HG03575 (cell line): ENCODE measurements at regions not wholly inside any gene's neighbourhood (a gene's known extent, or its start where the extent isn't known, plus 50 kb on each side); places are given as distances from the start of the nearest gene placed in this dataset.

Experiments
- ATAC-seq: cut with Tn5 transposase; IDR thresholded peaks from one replicate; pipeline ENCODE4 v1.9.1; 2021; ENCODE audit not compliant: unreplicated experiment, insufficient number of reproducible peaks, low FRiP score; ENCODE audit errors: extremely low read depth

DNA sequence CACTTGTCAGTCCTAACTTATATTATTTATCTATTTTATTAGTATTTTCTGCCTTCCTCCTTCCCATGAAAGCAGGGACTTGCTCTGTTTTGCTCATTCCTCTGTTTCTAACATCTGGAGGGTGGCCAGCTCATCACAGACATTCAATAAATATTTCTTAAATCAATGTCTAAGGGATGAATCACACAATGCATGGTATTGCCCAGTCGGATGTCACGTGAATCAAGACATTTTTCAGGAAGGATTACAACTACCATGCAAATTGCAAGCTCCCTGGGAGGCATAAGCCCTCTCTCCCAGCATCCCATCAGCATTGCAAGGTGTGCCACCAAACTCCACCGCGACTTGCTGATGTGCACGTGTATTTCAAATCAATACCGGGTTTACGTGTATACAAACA lies 146.6 kb upstream of the RNF32 start:
- no peak for ATAC-seq

DNA sequence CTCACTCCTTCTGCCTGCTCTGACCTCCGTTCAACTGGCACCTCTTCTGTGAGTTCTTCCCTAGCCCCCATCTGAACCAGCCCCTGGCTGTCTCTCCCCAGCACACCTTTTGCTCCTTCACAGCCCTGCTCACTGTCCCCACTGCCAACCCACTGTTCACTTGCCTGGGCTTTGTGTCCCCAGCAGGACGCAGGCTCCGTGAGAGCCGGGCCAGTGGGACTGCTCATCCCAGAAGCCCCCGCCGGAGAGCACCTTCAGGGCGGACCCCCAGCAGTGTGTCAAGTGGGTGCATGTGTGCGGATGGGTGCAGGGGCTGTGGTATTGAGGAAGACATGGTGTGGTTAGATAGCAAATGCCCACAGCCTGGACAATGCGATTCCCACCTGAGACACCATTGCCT lies 148.4 kb upstream of the RNF32 start:
- no peak for ATAC-seq

DNA sequence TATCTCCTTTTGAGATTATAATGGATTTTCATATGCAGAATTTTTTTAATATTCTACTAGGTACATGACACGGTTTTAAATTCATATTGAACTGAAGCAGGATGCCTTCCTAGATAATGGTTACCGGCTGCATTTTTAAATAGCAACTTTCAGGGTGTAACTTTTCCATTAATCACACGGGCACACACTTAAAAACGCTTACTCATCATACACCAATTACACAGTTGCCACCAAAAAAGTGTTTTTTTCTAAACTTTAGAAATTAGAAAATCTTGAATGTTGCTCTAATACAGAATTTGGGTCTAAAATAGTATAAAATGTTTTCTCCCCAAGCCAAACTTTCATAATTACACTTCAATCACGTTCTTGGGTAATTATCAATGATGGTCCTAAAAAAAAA lies 149.1 kb upstream of the RNF32 start:
- ATAC-seq = no peak

DNA sequence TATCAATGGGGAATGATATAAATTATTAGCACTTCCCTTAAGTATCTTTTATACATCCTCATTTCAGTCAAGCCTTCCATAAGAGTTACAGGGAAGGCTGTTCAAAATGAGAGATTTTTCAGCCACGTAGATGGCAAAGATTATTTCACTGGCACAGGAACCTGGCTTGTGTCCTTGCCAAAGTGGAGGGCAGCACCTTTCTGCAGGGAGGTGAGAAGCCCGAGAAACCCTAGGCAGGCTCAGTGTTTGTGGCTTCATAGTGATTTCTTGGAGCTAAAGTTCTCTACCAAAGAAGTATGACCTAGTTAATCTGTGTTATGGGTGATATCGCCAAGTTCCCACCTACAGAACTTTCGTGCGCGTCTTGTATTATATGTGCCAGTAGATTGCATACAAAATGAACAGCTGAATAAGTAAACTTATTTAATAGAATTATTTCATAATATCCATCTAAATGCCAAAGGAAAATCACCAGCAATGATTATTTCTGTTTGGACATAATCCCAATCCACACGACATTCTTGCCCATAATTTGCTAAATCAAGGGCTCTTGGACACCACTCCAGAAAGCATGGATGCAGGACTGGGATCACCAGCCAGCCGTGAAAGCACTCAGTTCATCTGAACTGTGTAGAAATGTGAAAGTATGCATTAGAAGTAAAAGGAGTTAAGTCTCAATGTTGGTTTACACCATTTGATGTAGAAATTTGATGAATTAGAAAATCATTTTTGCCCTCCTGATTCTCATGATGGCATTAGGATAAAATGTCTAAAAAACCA lies 150.4 kb upstream of the RNF32 start:
- no peak for ATAC-seq

DNA sequence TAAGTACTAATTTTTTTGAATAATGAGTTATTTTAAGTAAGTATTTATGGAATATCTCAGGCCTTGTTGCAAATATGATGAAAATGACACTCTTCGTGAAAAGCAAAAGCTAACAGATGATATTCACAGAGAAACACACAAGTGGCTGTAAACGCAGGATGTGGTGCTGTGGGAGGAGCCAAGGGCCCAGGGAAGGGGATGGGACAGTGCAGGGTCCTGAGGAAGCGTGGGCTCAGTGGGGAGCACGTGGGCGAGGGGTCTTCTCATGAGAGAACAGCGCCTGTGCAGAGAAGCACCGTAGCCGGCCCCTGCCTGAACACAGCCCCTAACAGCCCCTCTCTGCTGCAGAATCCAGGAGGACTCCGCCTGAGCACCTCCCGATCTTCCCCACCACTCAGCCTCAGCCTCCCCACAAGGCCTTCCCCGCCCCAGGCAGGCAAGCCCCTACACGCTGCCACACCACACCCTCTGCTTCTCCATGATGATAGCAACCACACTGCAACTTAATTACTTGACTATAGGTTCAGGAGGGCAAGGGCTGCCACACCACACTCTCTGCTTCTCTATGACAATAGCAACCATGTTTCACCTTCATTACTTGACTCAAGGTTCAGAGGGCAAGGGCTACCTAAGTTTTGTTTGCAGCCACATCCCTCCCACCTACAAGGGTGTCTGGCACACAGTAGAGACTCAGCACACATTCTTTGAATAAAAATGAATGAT lies 152.6 kb upstream of the RNF32 start:
- no peak for ATAC-seq

DNA sequence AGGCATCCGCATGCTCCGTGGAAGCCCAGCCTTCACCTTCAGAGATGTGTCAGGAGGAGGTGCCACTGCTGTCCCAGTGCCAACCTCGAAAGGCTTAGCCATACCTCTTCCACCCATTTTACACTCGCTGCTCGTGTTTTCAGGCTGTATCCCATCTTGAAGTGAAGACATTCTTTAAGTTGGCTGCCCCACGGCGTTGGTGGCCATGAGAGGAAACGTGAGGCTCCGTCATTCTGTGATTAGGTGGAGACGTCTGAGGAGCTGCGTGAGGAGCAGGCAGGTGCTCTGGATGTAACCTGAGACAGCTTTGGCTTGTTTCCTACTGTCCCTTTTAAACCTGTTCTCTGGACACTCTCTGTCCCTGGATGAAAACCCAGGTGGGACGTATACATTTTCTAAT lies 159.9 kb upstream of the RNF32 start:
- no peak for ATAC-seq

DNA sequence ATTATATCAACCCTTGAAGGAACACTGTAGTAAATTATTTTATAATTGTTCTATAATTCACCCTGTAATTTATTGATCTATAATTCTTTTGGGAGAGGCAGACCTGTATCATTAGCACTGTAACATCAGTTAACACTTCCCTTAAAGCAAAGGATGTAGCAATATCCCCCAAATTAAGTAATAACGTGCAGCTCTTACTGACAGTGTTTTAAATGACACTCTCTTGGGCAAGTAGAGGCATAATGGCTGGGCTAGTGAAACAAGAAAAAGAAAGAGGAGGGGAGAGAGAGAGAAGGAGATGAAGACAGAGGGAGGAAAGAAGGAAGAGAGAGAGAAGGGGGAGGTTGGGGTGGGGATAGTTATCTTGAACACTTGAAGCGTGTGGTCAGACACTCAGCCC lies 161.0 kb upstream of the RNF32 start:
- ATAC-seq = no peak

DNA sequence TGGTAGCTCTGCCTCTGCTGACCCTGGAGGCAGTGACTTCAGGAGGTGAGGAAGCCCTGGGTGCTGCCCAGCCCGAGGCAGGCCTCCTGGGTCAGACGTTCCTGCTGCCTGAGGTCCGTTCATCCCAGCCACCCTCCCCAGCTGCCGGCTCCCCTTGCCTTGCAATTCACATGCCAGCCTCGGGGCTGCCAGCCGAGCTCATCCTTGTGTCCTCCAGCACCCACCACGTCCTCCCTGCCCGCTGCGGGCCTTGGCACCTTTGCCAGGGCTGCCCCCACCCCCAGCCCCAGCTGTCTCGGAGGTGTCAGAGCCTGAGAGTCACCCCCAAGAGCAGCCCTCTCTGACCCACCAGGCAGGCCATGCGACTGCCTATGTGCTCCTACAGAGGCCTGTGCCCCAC lies 162.1 kb upstream of the RNF32 start:
- ATAC-seq = no peak

DNA sequence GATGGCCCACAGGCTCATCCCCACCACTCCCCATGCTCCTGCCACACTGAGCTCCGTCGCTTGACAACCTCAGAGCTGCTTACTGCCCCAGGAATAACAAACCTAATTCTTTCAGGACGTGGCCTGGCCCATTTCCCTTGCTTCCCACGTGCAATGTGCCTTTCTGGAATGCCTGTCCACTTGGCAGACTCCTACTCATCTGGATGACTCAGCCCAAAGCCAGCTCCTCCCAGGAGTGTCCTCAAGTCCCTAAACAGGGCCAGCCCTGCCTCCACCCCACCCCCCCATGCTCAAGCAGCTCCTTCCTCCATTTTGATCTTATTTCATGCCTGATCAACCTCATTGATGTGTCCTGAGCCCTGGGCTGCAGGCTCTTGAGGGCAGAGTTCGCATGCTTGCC lies 164.9 kb upstream of the RNF32 start:
- no peak for ATAC-seq

DNA sequence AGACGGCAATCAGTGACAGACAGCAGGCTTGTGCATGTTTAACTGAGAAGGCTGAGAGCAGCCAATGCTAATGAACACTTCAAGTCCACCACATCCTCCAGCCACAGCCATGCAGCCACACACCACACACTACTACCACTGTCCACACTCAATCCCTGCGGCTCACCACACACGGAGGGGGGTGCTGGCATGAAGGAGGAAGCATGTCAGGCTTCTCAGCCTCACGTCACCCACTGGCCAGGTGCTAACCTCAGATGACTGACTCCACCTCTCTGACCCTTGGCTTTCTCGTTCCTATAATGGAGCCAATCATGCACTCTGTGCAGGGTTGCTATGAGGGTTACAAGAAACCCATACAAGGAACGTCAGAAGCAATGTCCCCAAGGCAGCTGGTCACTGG lies 165.4 kb upstream of the RNF32 start:
- no peak for ATAC-seq

DNA sequence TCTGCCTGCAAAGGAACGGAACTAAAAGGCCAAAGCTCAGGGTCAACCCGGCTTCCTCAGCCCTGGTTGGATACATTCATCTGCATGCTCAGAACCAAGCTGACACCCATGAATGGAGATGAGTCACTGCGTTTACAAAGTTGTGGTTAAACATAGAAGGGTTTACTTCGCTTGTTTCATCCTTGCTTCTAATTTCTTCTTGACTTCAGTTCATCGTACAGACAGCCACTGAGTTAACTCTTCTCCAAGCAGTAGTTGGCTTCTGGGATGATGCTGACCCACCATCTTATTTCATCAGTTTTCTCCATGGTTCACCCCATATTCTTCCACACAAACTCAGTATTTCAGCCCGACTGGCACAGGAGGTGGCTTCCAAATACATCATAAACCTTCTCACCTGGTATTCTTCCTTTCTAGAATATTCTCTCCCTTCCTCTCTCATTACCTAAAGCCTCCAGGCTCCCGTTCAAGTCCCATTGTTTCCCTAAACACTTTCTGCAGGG lies 166.3 kb upstream of the RNF32 start:
- no peak for ATAC-seq

DNA sequence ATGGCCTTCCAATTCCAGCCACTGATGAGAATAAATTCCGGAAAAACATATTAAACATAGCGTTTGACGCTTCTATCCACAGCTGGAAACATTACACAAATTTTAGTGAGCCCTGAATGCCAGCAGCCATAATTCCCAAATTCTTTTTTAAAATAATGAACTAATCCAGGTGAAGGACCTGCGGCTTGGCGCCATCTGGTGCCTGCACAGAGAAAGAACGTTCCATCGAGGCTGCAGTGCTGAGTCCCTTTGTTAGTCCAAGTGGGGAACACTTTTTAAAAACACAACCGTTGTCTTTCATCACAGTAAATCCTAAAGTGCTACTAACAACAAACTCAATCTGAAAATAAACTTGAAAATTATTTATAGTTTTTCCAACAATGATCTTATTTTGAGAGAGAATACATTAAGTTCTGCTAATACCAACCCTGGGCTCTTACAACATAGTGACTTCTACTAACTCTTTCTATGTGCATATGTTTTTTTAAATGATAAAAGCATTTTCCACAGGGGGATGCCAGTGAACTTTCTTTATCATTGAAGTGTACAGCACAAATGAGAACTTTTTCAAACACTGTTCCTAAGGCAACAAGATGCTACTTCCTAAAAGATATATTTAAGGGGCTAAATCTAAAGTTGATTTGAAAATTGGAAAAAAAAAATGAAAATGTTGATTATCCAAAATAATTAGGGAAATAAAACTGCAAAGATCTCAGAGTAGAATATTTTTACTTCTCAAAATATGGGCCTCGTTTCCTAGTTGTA lies 166.9 kb upstream of the RNF32 start:
- no peak for ATAC-seq

DNA sequence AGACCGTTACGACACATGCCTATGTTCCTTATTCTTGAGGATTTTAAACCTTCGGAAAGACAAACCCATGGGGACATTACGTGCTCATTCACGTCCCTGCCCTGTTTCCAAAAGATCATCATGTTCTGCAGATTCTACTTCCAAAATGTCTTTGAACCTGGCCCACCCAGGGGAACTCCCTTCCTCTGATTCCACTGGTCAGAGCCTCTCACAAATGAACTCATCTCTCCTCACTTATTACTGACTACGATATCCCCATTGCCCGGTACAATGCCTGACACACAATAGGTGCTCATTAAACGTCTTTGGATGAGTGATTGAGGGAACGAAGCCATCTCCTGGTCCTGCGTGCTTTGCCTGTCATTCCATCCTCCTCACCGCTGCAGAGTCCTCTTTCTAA lies 168.3 kb upstream of the RNF32 start:
- no peak for ATAC-seq

DNA sequence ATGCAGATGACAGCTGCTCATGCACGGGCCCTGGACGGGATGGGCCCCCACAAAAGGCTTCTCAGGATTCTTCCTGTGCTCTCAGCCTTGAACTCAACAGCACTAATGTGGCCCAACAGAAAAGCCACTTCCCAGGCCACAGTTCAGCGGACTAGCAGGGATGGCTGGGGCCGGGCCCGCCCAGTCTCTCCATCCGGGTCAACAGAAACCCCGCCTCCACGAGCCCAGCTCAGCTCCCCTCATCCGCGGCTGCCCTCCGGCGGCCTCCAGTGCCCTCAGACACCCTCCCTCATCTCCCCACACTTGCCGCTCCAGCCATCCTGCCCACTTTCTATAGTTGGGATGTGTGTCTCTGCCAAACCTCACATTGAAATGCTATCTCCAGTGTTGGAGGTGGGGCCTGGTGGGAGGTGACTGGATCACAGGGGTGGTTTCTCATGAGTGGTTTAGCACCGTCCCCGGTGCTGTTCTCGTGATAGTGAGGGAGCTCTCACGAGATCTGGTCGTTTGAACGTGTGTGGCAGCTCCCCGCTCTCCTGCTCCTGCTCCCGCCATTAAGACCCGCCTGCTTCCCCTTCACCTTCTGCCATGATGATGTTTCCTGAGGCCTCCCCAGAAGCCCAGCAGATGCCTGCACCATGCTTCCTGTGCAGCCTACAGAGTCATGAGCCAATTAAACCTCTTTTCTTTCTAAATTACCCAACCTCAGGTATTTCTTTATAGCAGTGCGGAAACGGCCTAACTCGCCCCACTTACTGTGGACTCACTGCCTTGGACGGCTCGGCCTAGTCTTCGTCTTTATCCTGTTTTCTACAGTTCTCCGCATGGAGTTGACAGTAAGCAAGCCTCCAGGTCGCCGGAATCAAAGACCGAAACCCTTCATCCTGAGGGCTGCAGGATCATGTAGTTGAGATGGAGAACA lies 169.9 kb upstream of the RNF32 start:
- ATAC-seq = no peak

DNA sequence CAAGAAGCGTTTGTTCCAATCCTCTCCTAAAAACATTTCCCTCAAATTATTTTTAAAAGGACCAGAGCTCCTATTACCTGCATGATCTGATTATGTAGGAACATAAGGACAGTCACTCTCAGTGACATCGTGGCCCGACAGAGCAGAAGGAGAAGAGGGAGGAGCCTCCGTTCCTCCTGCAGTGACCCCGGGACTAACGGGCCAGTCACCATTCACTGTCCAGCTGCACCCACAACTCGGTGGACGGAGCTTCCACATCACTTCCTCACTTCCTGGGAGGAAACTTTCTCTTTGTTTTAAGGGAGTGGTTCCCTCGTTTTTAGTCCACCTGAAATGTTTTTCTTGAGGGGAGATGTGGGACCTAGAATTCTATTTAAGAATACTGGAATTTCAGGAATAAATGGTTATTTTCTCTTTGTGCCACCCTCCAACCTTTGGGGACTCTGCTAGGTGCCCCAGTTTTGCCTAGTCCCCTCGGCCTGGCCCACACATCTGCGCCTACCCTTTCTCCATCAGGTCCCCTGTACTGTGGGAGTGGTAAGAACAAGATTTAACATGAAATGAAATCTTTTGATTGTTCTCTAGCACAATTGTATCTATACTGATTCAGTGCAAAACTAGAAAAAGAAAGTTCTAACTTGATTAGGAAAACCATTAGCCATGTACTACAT lies 173.5 kb upstream of the RNF32 start:
- ATAC-seq = no peak

DNA sequence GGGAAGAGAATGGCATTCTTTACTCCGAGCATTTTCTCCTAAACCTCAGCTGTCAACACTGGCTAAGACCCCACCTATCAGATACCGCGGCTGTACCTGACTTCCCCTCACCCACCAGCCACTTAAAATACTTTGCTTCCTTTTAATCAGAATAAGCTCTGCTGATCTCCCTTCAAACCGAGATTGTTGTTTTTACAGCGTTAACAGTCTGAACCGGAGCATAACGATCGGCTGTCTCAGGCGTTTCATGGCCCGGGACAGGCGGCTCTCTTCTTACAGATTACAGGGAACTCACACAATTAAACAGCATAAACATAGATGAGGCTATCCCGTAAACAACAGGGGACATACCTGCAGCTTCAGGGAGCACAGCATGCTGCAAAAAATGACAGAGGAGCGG lies 174.3 kb upstream of the RNF32 start:
- no peak for ATAC-seq

DNA sequence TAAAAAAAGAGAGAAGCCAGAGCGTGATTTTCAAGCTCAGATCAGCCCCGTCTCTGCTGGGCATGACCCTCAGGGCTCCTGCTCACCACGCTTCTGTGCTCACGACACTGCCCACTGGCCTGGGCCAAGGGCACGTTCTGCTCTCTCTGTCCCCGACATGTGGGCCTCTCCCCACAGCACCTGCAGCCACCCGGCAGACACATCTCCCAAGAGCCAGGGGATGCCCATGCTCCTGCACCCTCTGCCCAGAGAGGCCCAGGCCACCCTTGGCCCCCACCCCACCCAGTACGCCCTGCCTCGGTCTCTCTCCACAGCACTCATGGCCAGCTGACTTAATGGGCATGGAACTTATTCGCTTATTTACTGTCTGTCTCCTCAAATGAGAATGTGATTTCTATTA lies 175.4 kb upstream of the RNF32 start:
- no peak for ATAC-seq

DNA sequence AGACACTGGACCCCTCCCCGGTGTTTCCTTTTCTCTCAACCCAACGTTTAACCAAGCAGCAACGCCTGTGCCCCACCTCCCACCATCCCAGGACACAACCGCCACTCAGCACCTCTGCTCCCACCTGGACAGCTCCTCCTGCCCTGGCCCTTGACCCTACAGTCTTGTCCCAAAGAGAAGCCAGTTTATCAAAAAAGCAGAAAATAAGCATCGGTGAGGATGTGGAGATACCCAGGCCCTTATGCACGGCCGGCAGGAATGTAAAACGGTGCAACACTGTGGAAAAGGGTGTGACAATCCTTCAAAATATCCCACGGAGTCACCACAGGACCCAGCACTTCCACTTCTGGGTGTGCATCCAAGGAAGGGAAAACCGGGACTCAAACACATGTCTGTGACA lies 176.2 kb upstream of the RNF32 start:
- no peak for ATAC-seq
